GDM1 (cell line): ENCODE measurements at regions not wholly inside any gene's neighbourhood (a gene's known extent, or its start where the extent isn't known, plus 50 kb on each side); places are given as distances from the start of the nearest gene placed in this dataset.

Experiments
- DNase-seq: peaks from one replicate; lab custom pipeline; 2025; lab: John Stamatoyannopoulos, UW

DNA sequence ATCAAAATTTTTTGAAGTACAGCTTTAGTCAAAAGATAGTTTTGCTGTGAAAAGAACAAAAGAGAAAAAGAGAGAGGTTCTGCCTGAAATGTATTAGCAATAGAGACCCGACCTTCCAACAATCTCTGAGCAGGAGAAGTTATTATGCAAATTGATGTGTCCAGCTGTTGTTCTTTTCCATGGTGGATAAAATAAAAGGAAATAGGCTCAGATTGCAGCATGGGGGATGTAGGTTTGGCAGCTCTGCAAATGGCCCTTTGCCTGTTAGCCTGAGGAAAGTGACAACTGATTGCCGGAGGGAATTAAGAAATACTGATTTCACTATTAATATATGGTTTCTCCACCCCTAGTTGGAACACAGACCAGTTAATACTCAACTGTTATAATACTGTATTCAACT, 1283.2 kb upstream of the NXPH2 start:
- no peak for DNase-seq

DNA sequence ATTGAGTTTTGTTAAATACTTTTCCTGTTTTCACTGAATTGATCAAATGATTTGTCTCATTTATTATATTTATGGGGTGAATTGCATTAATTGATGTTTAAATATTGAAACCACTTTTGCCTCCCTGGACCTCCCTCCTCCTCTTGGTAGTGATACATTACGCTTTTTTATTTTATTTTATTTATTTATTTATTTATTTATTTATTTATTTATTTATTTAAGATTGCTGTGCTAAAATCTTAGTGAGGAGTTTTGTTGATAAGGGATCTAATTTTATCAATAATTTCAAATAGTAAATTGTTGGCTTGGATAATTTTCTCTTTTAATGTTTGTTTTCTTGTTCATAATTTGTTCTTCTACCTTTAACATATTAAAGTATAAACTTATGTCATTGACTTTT, 1281.0 kb upstream of the NXPH2 start:
- DNase-seq, result no peak

GRCh38 chr2:140057928-140058327, 1277.7 kb upstream of the NXPH2 start:
- DNase-seq, result no peak

GRCh38 chr2:140041811-140042210, 1261.6 kb upstream of the NXPH2 start:
- DNase-seq, result no peak

DNA sequence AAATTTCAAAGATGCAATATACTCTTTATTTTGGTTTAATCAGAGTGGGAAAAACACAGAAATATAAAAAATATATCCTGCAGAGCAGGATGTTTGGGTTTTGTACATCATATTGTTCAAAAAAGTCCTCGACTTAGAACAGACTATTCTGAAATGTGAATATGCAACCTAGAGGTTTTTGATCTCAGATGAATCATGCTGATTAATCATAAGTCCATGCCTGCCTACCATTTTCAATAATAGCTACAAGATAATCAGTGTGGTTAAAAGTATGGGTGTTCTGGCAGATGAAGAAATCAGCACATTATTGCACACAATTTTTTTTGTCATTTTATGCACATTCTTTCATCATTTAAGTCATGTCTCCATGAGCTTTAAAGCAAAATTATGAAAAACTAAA, 1261.0 kb upstream of the NXPH2 start:
- no peak for DNase-seq

DNA sequence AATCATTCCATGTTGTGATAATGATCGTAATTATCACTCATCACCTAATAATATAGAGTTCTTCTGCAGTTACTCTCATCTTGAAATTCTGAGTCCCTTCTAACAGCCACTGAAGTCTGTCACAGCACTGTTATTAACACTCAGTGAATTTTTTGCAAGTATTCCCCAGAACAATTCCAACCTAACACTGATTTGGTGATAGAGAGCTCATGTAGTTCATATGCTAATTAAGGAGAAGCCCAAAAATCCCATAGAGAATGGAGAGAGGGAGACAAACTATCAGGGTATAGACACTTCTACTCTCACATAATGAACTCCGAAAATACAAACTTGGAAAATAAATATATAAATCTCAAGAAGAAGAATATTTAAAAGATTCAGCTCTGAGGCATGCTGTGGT, 1253.4 kb upstream of the NXPH2 start:
- no peak for DNase-seq

DNA sequence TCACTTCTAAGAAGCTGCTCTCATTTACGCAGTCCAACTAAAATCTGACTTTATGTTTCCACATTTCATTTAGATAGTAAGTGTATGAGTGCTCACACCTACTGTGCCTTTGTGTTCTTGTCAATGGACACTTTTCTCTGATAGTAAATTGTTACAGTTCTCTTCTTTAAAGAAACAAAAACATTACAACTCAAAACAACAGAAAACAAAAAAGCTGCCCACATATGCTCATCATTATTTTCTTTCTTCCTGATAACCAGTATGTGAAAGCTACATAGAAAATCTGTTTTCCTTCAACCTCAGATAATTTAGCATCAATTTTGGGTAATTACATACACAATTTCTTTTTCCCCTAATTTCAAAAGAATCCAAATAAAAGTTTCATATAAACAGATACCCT, 1247.8 kb upstream of the NXPH2 start:
- DNase-seq, result no peak

- no peak for DNase-seq
Observed at GRCh38 chr2:140027320-140027719, 1247.1 kb upstream of the NXPH2 start.

DNA sequence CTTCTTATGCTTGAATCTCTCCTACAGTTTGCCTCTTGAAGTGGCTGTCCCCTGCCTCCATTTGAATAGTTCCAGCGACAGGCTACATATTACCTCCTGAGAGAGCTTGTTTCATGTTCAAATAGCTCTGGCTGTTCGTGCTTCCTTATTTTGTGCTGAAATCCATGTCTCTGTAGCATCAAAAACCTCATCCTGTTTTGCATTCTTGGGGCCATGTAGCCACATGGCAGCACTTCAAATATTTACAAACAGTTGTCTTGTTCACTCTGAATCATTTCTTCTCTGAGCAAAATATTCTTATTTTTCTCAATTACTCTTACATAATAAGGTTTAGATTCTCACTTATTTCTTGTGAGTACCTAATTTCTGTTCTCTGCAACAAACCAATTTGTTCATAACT, 1243.1 kb upstream of the NXPH2 start:
- DNase-seq, result no peak

- DNase-seq, result no peak
Observed at GRCh38 chr2:140018541-140018940, 1238.4 kb upstream of the NXPH2 start.

GRCh38 chr2:140014204-140014546, 1234.0 kb upstream of the NXPH2 start:
- no peak for DNase-seq

DNA sequence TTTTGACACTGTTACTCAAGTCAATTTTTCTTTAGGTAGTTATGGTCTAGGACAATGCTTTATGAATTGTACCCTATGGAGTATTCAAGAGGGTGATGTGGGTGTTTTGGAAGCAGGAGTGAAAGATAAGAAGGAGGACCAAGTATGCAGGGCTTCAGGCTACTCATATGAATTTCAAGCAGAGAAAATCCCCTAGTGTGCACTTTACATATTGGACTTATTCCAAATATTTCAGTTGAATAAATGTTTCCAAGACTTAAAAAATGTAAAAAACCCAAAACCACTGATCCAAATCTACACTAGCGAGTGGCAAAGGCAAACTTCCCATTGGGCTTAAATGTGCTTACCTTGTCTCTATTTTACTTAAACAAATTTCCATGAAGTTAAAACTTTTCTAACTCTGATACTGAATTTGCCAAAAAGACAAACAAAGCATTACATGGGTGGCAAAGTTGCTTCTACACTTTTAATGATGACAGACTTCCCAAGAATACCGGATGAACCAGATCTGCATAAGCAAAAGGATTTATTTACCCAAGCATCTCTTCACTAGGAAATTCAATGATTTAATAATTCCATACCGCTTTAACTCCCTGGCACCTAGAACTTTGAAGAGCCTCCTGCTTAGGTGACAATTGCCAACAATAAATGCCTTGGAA, 1233.5 kb upstream of the NXPH2 start:
- DNase-seq, result no peak

DNA sequence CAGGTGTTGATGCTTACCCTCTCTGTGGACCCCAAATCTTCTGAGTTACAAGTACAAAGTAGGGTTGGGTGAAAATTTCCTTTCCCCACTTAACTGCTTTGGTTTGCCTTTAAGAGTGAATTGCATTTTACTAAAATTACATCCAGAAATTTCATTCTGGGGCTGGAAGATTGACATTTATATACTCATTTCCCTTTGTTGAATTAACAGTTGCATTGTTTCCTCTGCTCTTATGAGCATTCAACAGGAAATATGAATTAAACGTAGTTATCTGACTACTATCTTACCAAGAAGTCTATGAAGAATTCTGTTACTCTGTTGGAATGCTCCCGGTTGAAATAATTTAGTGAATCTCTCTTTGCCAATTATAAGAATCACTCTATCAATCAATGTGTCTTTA, 1231.1 kb upstream of the NXPH2 start:
- DNase-seq, result no peak

DNA sequence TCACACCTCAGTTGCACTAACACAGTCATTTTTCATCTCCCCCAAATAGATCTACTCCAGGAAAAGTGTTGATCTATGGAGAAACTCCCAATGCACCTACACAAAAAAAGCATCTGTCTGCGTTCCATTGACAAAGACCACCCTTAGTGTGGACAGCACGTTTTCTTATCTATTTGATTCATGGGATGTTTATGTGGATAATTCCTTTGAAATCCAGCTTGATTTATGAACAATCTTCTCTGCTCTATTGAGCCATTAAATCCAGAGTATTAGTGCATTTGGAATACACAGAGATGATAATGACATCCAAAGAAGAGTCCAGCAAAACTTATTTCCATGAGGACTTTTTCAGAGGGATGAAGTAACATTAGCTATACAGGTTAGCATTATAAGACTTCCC, 1221.9 kb upstream of the NXPH2 start:
- no peak for DNase-seq

GRCh38 chr2:139992711-139993345, 1212.6 kb upstream of the NXPH2 start:
- DNase-seq, result no peak

GRCh38 chr2:139992078-139992477, 1211.9 kb upstream of the NXPH2 start:
- DNase-seq, result no peak

GRCh38 chr2:139990646-139991335, 1210.6 kb upstream of the NXPH2 start:
- no peak for DNase-seq

DNA sequence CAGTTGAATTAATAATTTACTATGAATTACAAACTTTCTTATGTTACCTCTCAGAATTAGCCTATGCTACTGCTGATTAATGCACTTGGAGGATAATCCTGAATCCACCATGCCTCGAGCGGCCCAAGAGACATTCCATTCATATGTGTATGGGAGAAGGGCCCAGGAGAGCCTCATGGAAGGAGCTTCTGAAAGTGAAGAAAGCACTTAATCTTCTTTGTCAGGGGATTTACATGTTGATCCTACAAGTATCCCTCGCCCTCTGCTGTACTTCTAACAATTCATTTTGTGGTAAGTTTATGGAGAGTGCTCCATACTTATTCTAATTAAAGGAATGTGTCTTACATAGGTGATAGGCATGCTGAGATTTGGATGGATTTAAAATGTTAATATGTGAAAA, 1189.1 kb upstream of the NXPH2 start:
- no peak for DNase-seq

- no peak for DNase-seq
Observed at GRCh38 chr2:139968588-139968987, 1188.4 kb upstream of the NXPH2 start.

- DNase-seq, result no peak
Observed at GRCh38 chr2:139967665-139968064, 1187.5 kb upstream of the NXPH2 start.

DNA sequence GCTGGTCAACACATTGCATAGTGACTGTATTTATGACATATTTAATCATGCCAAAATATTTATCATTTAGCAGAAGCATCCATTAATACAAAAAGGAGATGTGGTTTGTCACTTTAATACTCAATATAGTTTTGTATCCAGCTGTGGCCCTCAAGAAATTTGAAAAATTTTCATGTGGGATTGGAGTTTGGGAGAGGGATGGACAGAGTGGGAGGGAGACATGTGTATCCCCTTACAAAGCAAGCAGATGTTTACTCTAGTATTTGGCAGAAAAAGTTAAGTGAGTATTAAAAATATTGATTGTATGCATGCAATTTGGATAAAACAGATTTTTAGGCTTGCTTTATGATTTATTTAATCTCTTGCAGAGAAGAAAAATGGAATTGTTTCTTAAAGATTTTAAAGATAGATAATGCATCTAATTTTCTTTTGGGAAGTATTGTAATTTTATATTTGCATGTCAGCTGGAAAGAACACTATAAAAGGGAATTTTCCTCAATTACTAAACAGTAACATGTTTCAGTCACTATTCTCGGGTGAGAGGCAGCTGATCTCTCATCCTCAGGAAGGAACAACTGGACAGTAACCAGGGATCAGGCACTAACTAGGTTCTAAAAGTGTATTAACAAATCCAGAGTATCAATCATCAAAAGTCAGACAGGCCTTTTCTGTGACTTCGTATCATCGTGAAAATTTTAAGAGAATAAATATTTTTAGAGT, 1184.7 kb upstream of the NXPH2 start:
- DNase-seq, result no peak

DNA sequence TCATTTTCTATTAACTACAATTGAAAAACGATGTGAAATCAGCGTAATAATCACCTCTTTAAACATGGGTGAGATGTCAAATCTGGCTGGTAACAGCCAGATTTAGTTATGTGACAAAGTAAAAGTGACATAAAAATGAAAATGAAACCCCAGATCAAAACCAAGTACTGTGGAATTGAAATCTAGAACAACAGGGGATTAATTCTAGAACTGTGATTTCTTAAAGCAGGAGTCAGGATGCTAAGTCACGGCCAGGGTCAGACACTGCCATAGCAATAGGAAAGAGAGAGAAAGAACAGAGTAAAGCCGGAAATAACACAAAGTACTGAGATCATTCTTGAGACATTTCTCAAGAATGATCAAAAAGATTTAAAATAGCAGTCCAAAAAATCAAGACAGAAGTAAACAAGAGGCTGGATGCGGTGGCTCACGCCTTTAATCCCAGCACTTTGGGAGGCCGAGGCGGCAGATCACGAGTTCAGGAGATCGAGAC, 1183.7 kb upstream of the NXPH2 start:
- DNase-seq, result no peak
